ENCODE measurements at regions not wholly inside any gene's neighbourhood (a gene's known extent, or its start where the extent isn't known, plus 50 kb on each side); places are given as distances from the start of the nearest gene placed in this dataset.

GRCh38 chr10:61097026-61097425 lies 153.0 kb upstream of the RHOBTB1 start:
- DNase-seq = no peak
- Histone ChIP-seq H3K36me3 (ENCODE audit: insufficient read depth, low read length) (no peaks in the 10 kb centered on the region), H3K4me3 (ENCODE audit: low read length in 2 of 2) (no peak overlapping the region), H3K27me3 (ENCODE audit: insufficient read depth, low read length) (no peaks in the 10 kb centered on the region), H3K9me3 (ENCODE audit: control insufficient read depth in 1 of 2, low read length in 2 of 2) (no peaks in the 10 kb centered on the region), H3K27ac (ENCODE audit: low read depth, low read length) (no peak overlapping the region), H3K4me1 (ENCODE audit: insufficient read depth, low read length) (no peaks in the 10 kb centered on the region)
- no peaks in the 10 kb centered on the region for H3K36me3 Mint-ChIP-seq
- intact Hi-C loops (cut with micrococcal nuclease) = no loop called here
- no peak overlapping the region for H3K4me3 Mint-ChIP-seq
- ChIA-PET POLR2A (ENCODE audit: partially characterized antibody) (no interaction called here), CTCF (ENCODE audit: partially characterized antibody) (interaction anchor here (0.6 kb wide), 1 partner anchor 162 kb away, joined by 4 read pairs; no protein-coding TSS in a partner anchor)
- H3K27me3 Mint-ChIP-seq = peaks cover 2 to 5% of the 10 kb centered on the region in 2 donors
- H3K4me1 Mint-ChIP-seq = no peaks in the 10 kb centered on the region
- H3K27ac Mint-ChIP-seq = no peak overlapping the region
- H3K9me3 Mint-ChIP-seq = peaks cover 0 to 4% (median under 1%) of the 10 kb centered on the region in 8 donors

- Mint-ChIP-seq H3K27ac (no peak overlapping the region), H3K4me3 (no peak overlapping the region), H3K4me1 (no peaks in the 10 kb centered on the region), H3K27me3 (peaks cover 5% of the 10 kb centered on the region in 2 donors), H3K36me3 (no peaks in the 10 kb centered on the region), H3K9me3 (peaks cover 0 to 4% (median 0%) of the 10 kb centered on the region in 8 donors)
- Histone ChIP-seq H3K4me1 (ENCODE audit: insufficient read depth, low read length) (no peaks in the 10 kb centered on the region), H3K27ac (ENCODE audit: low read depth, low read length) (no peak overlapping the region), H3K27me3 (ENCODE audit: insufficient read depth, low read length) (no peaks in the 10 kb centered on the region), H3K4me3 (ENCODE audit: low read length in 2 of 2) (no peak overlapping the region), H3K36me3 (ENCODE audit: insufficient read depth, low read length) (no peaks in the 10 kb centered on the region), H3K9me3 (ENCODE audit: control insufficient read depth in 1 of 2, low read length in 2 of 2) (no peaks in the 10 kb centered on the region)
- CTCF ChIA-PET (ENCODE audit: partially characterized antibody) = no interaction called here
- intact Hi-C loops (cut with micrococcal nuclease) = no loop called here
- POLR2A ChIA-PET (ENCODE audit: partially characterized antibody) = no interaction called here
- DNase-seq = no peak
Observed at GRCh38 chr10:61096056-61096455, 152.1 kb upstream of the RHOBTB1 start.

GRCh38 chr10:61091531-61091930 lies 147.5 kb upstream of the RHOBTB1 start:
- Mint-ChIP-seq H3K9me3 (peaks cover 0 to 2% (median 0%) of the 10 kb centered on the region in 8 donors), H3K27ac (no peak overlapping the region), H3K4me3 (no peak overlapping the region), H3K36me3 (no peaks in the 10 kb centered on the region), H3K27me3 (peaks cover 5% of the 10 kb centered on the region in 2 donors), H3K4me1 (no peaks in the 10 kb centered on the region)
- intact Hi-C loops (cut with micrococcal nuclease) = no loop called here
- Histone ChIP-seq H3K27ac (ENCODE audit: low read depth, low read length) (no peak overlapping the region), H3K4me3 (ENCODE audit: low read length in 2 of 2) (no peak overlapping the region), H3K9me3 (ENCODE audit: control insufficient read depth in 1 of 2, low read length in 2 of 2) (no peaks in the 10 kb centered on the region), H3K4me1 (ENCODE audit: insufficient read depth, low read length) (no peaks in the 10 kb centered on the region), H3K36me3 (ENCODE audit: insufficient read depth, low read length) (no peaks in the 10 kb centered on the region), H3K27me3 (ENCODE audit: insufficient read depth, low read length) (no peaks in the 10 kb centered on the region)
- DNase-seq = no peak
- POLR2A ChIA-PET (ENCODE audit: partially characterized antibody) = no interaction called here
- CTCF ChIA-PET (ENCODE audit: partially characterized antibody) = no interaction called here

- Histone ChIP-seq H3K27ac (ENCODE audit: low read depth, low read length) (no peak overlapping the region), H3K27me3 (ENCODE audit: insufficient read depth, low read length) (no peaks in the 10 kb centered on the region), H3K4me3 (ENCODE audit: low read length in 2 of 2) (no peak overlapping the region), H3K9me3 (ENCODE audit: control insufficient read depth in 1 of 2, low read length in 2 of 2) (no peaks in the 10 kb centered on the region), H3K4me1 (ENCODE audit: insufficient read depth, low read length) (no peaks in the 10 kb centered on the region), H3K36me3 (ENCODE audit: insufficient read depth, low read length) (no peaks in the 10 kb centered on the region)
- ChIA-PET POLR2A (ENCODE audit: partially characterized antibody) (no interaction called here), CTCF (ENCODE audit: partially characterized antibody) (no interaction called here)
- Mint-ChIP-seq H3K27ac (no peak overlapping the region), H3K4me3 (no peak overlapping the region), H3K36me3 (no peaks in the 10 kb centered on the region), H3K27me3 (peaks cover 5 to 9% of the 10 kb centered on the region in 2 donors), H3K9me3 (peaks cover 0 to 10% (median 5%) of the 10 kb centered on the region in 8 donors), H3K4me1 (no peaks in the 10 kb centered on the region)
- intact Hi-C loops (cut with micrococcal nuclease) = no loop called here
- no peak for DNase-seq
Observed at GRCh38 chr10:61089251-61089650, 145.3 kb upstream of the RHOBTB1 start.

GRCh38 chr10:61084493-61084892 lies 140.5 kb upstream of the RHOBTB1 start:
- ChIA-PET CTCF (ENCODE audit: partially characterized antibody) (no interaction called here), POLR2A (ENCODE audit: partially characterized antibody) (no interaction called here)
- Mint-ChIP-seq H3K36me3 (no peaks in the 10 kb centered on the region), H3K4me3 (no peak overlapping the region), H3K4me1 (no peaks in the 10 kb centered on the region), H3K27me3 (peaks cover 0 to 6% of the 10 kb centered on the region in 2 donors), H3K9me3 (peaks cover 0 to 10% (median 5%) of the 10 kb centered on the region in 8 donors), H3K27ac (no peak overlapping the region)
- Histone ChIP-seq H3K4me1 (ENCODE audit: insufficient read depth, low read length) (no peaks in the 10 kb centered on the region), H3K9me3 (ENCODE audit: control insufficient read depth in 1 of 2, low read length in 2 of 2) (no peaks in the 10 kb centered on the region), H3K27me3 (ENCODE audit: insufficient read depth, low read length) (no peaks in the 10 kb centered on the region), H3K4me3 (ENCODE audit: low read length in 2 of 2) (no peak overlapping the region), H3K36me3 (ENCODE audit: insufficient read depth, low read length) (no peaks in the 10 kb centered on the region), H3K27ac (ENCODE audit: low read depth, low read length) (no peak overlapping the region)
- DNase-seq = no peak
- intact Hi-C loops (cut with micrococcal nuclease) = no loop called here

GRCh38 chr10:61081301-61081700 lies 137.3 kb upstream of the RHOBTB1 start:
- intact Hi-C loops (cut with micrococcal nuclease) = no loop called here
- Histone ChIP-seq H3K27me3 (ENCODE audit: insufficient read depth, low read length) (no peaks in the 10 kb centered on the region), H3K9me3 (ENCODE audit: control insufficient read depth in 1 of 2, low read length in 2 of 2) (no peaks in the 10 kb centered on the region), H3K27ac (ENCODE audit: low read depth, low read length) (no peak overlapping the region), H3K4me3 (ENCODE audit: low read length in 2 of 2) (no peak overlapping the region), H3K36me3 (ENCODE audit: insufficient read depth, low read length) (no peaks in the 10 kb centered on the region), H3K4me1 (ENCODE audit: insufficient read depth, low read length) (no peaks in the 10 kb centered on the region)
- no peaks in the 10 kb centered on the region for H3K4me1 Mint-ChIP-seq
- no peaks in the 10 kb centered on the region for H3K36me3 Mint-ChIP-seq
- H3K27ac Mint-ChIP-seq = no peak overlapping the region
- H3K9me3 Mint-ChIP-seq = peaks cover 0 to 10% (median 7%) of the 10 kb centered on the region in 8 donors
- DNase-seq = no peak
- H3K4me3 Mint-ChIP-seq = no peak overlapping the region
- CTCF ChIA-PET (ENCODE audit: partially characterized antibody) = no interaction called here
- peaks cover 1 to 7% of the 10 kb centered on the region in 2 donors for H3K27me3 Mint-ChIP-seq
- POLR2A ChIA-PET (ENCODE audit: partially characterized antibody) = no interaction called here

- DNase-seq = no peak
- Mint-ChIP-seq H3K27ac (peak overlapping the region in 1 of 7 donors; percentile 5), H3K9me3 (peaks cover 0 to 2% (median 0%) of the 10 kb centered on the region in 8 donors), H3K4me1 (no peaks in the 10 kb centered on the region), H3K4me3 (no peak overlapping the region), H3K36me3 (no peaks in the 10 kb centered on the region), H3K27me3 (peaks cover 1 to 2% of the 10 kb centered on the region in 2 donors)
- H3K4me1 ChIP-seq (ENCODE audit: insufficient read depth, low read length) = no peaks in the 10 kb centered on the region
- no peaks in the 10 kb centered on the region for H3K27me3 ChIP-seq (ENCODE audit: insufficient read depth, low read length)
- no peaks in the 10 kb centered on the region for H3K9me3 ChIP-seq (ENCODE audit: control insufficient read depth in 1 of 2, low read length in 2 of 2)
- H3K36me3 ChIP-seq (ENCODE audit: insufficient read depth, low read length) = no peaks in the 10 kb centered on the region
- POLR2A ChIA-PET (ENCODE audit: partially characterized antibody) = no interaction called here
- no peak overlapping the region for H3K4me3 ChIP-seq (ENCODE audit: low read length in 2 of 2)
- CTCF ChIA-PET (ENCODE audit: partially characterized antibody) = no interaction called here
- no peak overlapping the region for H3K27ac ChIP-seq (ENCODE audit: low read depth, low read length)
- intact Hi-C loops (cut with micrococcal nuclease) = no loop called here
Observed at GRCh38 chr10:61078542-61079275, 134.7 kb upstream of the RHOBTB1 start.

Data from CD4-positive, alpha-beta memory T cell (primary cell).